ENCODE measurements at regions not wholly inside any gene's neighbourhood (a gene's known extent, or its start where the extent isn't known, plus 50 kb on each side); places are given as distances from the start of the nearest gene placed in this dataset.

DNA sequence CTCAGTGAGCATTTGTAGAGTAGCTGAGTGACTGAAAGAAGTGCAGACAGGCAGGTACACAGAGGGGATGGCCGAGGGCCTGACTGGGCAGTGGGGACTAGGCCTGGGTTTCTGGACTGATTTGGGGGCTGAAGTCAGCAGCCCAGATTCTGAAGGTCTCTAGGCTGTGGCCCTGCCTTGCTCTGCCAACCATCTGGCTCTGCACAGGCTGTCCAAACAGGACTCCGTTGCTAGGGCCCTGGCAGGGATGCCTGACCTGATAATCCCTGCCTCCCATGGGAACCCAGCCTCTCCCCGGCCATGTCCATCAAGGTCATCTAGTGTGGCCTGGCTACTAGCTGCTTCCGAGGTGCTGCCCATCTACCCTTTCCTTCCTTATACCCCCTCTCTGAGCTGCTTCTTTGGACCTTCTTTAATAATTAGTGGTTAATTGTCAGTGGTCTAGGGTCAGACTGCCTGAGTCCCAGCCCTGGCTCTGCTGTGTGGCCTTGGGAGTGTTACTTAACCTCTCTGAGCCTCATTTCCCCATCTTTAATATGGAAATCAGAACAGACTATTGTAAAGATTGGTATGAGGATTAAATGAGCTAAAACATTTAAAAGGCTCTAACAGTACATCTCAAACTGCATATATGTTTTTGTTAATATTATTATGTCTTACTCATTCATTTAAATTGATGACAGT lies 137.9 kb downstream of the VEGFA start:
- Histone ChIP-seq H3K27ac (ENCODE audit: low read depth, low read length) (no peak overlapping the region), H3K36me3 (ENCODE audit: control insufficient read depth, insufficient read depth, low read length) (no peaks in the 10 kb centered on the region), H3K4me3 (ENCODE audit: low read depth, low read length) (no peak overlapping the region), H3K4me1 (ENCODE audit: control insufficient read depth, insufficient read depth, low read length) (peaks cover 23% of the 10 kb centered on the region), H3K9me3 (ENCODE audit: control insufficient read depth, insufficient read depth, low read length) (no peaks in the 10 kb centered on the region), H3K9ac (ENCODE audit: low read depth, low read length) (no peak overlapping the region), H3K27me3 (ENCODE audit: control insufficient read depth, insufficient read depth, low read length) (no peaks in the 10 kb centered on the region)

DNA sequence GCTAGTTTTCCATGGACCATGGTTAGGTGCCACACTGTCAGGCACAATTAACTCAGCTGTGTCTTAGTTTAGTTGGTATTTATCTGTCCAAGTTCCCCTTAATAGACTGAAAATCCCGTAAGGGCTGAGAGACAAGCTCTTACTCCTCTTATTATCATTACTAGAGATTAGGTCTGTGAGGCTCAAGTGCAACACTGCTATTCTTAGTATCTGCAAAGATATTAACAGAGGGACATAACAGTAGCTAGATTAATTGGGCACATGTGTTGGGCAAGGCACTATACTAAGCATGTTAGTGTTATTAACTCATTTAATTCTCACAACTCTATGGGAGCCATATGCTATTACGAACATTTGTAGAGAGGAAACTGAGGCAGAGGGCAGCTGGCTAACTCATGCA lies 137.3 kb downstream of the VEGFA start:
- no peak overlapping the region for H3K4me3 ChIP-seq (ENCODE audit: low read depth, low read length)
- H3K27me3 ChIP-seq (ENCODE audit: control insufficient read depth, insufficient read depth, low read length), result no peaks in the 10 kb centered on the region
- no peak overlapping the region for H3K9ac ChIP-seq (ENCODE audit: low read depth, low read length)
- no peaks in the 10 kb centered on the region for H3K36me3 ChIP-seq (ENCODE audit: control insufficient read depth, insufficient read depth, low read length)
- no peaks in the 10 kb centered on the region for H3K9me3 ChIP-seq (ENCODE audit: control insufficient read depth, insufficient read depth, low read length)
- H3K4me1 ChIP-seq (ENCODE audit: control insufficient read depth, insufficient read depth, low read length), result peaks cover 23% of the 10 kb centered on the region
- no peak overlapping the region for H3K27ac ChIP-seq (ENCODE audit: low read depth, low read length)

DNA sequence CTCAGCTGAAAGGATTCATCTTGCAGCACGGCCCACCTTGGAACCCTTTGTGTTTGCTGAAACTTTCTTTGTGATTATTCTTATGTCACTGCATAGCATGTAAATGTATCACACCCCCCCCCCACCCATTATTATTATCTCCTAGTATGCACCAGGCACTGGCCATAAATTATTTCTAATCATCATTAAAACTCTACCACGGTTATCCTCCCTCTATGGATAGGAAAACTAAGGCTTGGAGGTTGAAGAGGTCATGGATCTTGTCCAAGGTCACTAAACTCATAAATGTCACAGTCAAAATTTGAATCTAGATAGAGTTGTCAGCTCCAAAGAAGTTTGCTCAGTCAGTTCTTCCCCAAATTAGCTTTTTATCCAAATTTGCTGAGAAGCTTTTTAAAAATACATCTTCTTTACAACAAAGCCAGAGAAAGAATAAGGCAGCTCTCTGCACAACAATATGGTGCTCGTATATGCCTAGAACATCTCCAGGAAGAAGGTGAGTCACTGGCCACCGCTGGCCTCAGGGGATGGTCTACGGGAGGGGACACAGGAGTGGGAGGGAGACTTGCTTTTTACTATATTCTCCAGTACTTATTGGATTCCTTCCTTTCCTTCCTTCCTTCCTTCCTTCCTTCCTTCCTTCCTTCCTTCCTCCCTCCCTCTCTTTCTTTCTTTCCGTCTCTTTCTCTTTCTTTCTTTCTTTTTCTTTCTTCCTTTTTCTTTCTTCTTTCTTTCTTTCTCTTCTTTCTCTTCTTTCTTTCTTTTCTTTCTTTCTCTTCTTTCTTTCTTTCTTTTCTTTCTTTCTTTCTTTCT lies 134.5 kb downstream of the VEGFA start:
- no peak overlapping the region for H3K27ac ChIP-seq (ENCODE audit: low read depth, low read length)
- H3K9me3 ChIP-seq (ENCODE audit: control insufficient read depth, insufficient read depth, low read length), result no peaks in the 10 kb centered on the region

DNA sequence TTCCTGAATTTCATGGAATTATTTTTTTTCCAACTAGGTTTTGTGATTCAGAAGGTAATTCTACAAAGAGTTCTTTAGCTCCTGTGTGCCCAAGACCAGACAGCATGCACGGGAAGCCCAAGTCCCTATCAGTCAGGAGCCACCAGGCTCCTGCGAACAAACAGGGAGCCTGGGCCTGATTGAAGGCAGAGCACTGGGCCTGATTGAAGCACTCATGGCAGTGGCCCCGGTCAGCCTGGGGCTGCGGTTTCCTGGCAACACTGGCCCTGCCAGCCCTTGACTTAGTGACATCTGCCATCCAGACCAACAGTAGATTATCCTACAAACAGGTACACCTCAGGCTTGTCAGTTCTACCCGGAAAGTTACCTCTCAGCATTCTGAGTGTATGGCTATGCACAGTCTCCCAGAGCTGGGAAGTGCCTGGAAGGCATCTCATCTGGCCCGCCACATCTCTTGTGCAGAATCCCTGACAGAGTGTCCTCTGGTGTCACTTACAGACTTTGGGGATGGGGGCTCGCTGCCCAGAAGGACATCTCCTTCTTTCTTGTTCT lies 133.8 kb downstream of the VEGFA start:
- Histone ChIP-seq H3K4me1 (ENCODE audit: control insufficient read depth, insufficient read depth, low read length) (peaks cover under 1% of the 10 kb centered on the region; the same call in 1 of the 2 replicates), H3K27me3 (ENCODE audit: control insufficient read depth, insufficient read depth, low read length) (no peaks in the 10 kb centered on the region), H3K36me3 (ENCODE audit: control insufficient read depth, insufficient read depth, low read length) (no peaks in the 10 kb centered on the region), H3K9me3 (ENCODE audit: control insufficient read depth, insufficient read depth, low read length) (no peaks in the 10 kb centered on the region), H3K9ac (ENCODE audit: low read depth, low read length) (no peak overlapping the region), H3K27ac (ENCODE audit: low read depth, low read length) (no peak overlapping the region), H3K4me3 (ENCODE audit: low read depth, low read length) (no peak overlapping the region)

More for the DNA sequence above, 134.5 kb downstream of the VEGFA start:
- Histone ChIP-seq H3K36me3 (ENCODE audit: control insufficient read depth, insufficient read depth, low read length) (no peaks in the 10 kb centered on the region), H3K4me1 (ENCODE audit: control insufficient read depth, insufficient read depth, low read length) (peaks cover 7% of the 10 kb centered on the region), H3K9ac (ENCODE audit: low read depth, low read length) (no peak overlapping the region), H3K4me3 (ENCODE audit: low read depth, low read length) (no peak overlapping the region), H3K27me3 (ENCODE audit: control insufficient read depth, insufficient read depth, low read length) (no peaks in the 10 kb centered on the region)

DNA sequence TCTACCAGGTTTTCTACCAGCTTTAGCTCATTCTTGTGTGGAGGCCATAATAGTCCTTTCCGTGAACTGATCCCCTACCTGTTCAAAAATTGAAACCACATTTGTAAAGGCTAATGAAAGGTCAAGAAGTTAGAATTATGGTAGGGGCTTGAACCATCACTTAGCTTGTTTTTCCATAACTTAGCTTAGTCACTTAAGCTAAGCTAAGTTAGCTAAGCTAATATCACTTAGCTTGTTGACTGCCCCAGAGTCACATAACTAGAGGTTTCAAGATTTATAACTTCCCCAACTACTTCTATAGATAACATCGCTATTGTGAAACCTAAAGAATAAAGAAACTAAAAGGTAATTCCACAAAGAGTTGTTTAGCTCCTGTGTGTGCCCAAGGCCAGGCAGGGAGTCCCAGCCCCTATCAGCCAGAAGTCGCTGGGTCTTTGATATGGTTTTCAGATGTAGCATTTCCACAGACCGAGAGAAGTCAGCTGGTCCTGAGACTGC lies 131.8 kb downstream of the VEGFA start:
- H3K9ac ChIP-seq (ENCODE audit: low read depth, low read length), result no peak overlapping the region
- no peak overlapping the region for H3K27ac ChIP-seq (ENCODE audit: low read depth, low read length)
- H3K9me3 ChIP-seq (ENCODE audit: control insufficient read depth, insufficient read depth, low read length), result no peaks in the 10 kb centered on the region
- H3K36me3 ChIP-seq (ENCODE audit: control insufficient read depth, insufficient read depth, low read length), result no peaks in the 10 kb centered on the region
- H3K4me1 ChIP-seq (ENCODE audit: control insufficient read depth, insufficient read depth, low read length), result no peaks in the 10 kb centered on the region
- no peaks in the 10 kb centered on the region for H3K27me3 ChIP-seq (ENCODE audit: control insufficient read depth, insufficient read depth, low read length)
- H3K4me3 ChIP-seq (ENCODE audit: low read depth, low read length), result no peak overlapping the region

DNA sequence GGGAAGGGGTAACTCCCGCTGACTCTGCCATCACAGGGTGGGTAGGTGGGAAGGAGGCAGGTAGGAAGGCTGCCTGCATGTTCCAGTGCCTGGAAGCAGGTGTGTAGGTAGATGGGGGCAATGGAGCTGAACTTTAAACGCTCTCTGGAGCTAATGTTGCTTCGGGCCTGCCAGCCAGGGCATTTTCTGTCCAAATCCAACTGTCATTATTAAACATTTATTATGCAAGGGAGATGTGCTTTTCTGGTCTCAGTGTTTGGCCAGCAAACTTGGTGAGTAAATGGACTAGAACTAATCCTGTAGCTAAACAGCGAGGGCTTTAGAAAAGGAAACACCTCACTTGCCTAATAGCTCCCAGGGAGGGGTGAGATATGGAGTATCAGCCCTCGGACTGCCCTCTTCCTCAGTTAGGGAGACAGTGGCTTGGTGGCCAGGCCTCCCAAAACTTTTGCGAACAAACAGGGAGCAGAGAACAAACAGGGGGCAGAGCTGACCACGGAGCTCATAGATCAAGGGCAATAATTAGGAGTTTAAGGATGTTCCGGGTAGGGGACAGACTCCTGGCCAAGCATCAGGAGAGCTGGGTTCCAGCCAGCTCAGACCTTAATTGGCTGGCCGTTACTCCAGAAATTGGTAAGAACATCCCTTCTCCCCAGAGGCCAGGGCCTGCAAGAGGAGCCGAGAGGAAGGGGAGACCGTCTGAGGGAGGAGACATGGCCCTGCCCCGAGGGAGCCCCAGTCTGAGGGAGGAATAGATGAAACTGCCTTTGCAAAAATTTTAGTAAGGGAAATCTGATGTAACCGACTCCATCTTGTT lies 131.1 kb downstream of the VEGFA start:
- Histone ChIP-seq H3K27me3 (ENCODE audit: control insufficient read depth, insufficient read depth, low read length) (no peaks in the 10 kb centered on the region), H3K4me1 (ENCODE audit: control insufficient read depth, insufficient read depth, low read length) (no peaks in the 10 kb centered on the region), H3K9me3 (ENCODE audit: control insufficient read depth, insufficient read depth, low read length) (no peaks in the 10 kb centered on the region), H3K36me3 (ENCODE audit: control insufficient read depth, insufficient read depth, low read length) (no peaks in the 10 kb centered on the region), H3K9ac (ENCODE audit: low read depth, low read length) (0 out of 2 replicates have a peak overlapping the region, but pooled peaks have one; percentile 23), H3K27ac (ENCODE audit: low read depth, low read length) (no peak overlapping the region), H3K4me3 (ENCODE audit: low read depth, low read length) (no peak overlapping the region)

DNA sequence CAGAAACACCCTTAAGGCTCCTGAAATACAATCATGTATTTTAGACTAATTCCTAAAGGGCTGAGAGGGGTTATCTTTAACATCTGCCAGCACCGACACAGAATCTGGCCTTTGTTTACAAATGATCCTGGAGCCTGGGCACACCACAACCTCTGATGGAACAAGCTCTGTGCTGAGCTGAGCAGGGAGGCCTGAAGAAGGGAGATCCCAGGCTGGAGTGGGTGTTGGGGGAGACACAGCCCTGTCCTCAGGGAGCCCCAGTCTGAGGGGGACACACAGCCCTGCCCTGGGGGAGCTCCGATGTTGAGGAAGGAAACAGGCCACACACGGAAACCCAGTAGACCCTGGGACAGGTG lies 130.5 kb downstream of the VEGFA start:
- H3K27me3 ChIP-seq (ENCODE audit: control insufficient read depth, insufficient read depth, low read length), result no peaks in the 10 kb centered on the region
- H3K9ac ChIP-seq (ENCODE audit: low read depth, low read length), result no peak overlapping the region
- H3K4me3 ChIP-seq (ENCODE audit: low read depth, low read length), result no peak overlapping the region
- H3K4me1 ChIP-seq (ENCODE audit: control insufficient read depth, insufficient read depth, low read length), result no peaks in the 10 kb centered on the region
- H3K27ac ChIP-seq (ENCODE audit: low read depth, low read length), result no peak overlapping the region
- H3K9me3 ChIP-seq (ENCODE audit: control insufficient read depth, insufficient read depth, low read length), result no peaks in the 10 kb centered on the region
- H3K36me3 ChIP-seq (ENCODE audit: control insufficient read depth, insufficient read depth, low read length), result no peaks in the 10 kb centered on the region

DNA sequence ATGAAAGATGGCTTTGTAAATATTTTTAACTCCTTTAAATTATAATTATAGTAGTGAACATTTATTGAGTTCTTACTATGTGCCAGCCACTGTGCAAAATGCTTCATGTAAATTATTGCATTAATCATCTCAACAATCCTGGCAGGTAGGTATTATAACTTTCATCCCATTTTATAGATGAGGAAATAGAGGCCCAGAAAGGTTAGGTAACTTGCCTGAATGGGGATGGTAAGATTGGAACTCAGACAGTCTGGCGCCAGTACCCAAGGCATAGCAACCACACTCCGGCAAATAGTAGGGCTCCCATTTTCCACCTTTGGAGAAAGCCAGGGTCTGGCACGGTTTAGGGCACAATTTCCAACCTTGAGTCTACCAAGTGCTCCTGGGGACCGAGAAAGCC lies 129.8 kb downstream of the VEGFA start:
- H3K27ac ChIP-seq (ENCODE audit: low read depth, low read length), result no peak overlapping the region
- H3K36me3 ChIP-seq (ENCODE audit: control insufficient read depth, insufficient read depth, low read length), result no peaks in the 10 kb centered on the region
- H3K4me1 ChIP-seq (ENCODE audit: control insufficient read depth, insufficient read depth, low read length), result no peaks in the 10 kb centered on the region
- H3K9ac ChIP-seq (ENCODE audit: low read depth, low read length), result no peak overlapping the region
- no peak overlapping the region for H3K4me3 ChIP-seq (ENCODE audit: low read depth, low read length)
- H3K27me3 ChIP-seq (ENCODE audit: control insufficient read depth, insufficient read depth, low read length), result no peaks in the 10 kb centered on the region
- H3K9me3 ChIP-seq (ENCODE audit: control insufficient read depth, insufficient read depth, low read length), result no peaks in the 10 kb centered on the region

DNA sequence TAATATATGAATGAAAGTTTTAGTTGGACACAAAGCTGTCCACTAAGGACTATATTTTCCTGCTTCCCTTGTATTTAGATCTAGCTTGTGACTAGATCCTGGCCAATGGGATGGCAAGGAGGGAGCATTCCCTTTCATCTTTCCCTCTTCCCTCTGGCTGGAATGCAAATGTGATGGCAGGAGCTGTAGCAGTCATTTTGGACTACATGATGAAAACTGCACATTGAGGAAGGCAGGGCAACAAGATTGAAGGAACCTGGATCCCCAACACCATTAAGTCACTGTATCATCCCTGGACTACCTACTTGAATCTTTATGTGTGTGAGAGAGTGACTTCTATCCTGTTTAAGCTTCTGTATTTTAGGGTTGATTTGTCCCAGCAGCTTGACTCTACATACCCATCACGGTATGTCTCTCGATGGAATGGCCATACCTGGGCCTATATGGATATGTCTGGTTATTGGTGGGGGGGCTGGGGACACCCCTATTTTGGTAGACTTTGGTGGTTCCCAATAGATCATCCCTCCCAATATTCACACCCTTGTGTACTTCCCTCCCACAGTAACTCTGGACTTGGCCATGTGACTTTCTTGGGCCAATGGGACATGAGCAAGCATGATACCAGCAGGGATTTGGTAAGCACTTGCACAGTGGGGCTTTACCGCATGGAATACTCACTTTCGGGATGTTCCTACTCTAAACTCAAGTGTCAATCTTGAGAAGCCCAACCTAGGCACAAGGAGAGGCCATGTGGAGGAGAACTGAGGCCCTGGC lies 128.5 kb downstream of the VEGFA start:
- no peaks in the 10 kb centered on the region for H3K27me3 ChIP-seq (ENCODE audit: control insufficient read depth, insufficient read depth, low read length)
- H3K4me1 ChIP-seq (ENCODE audit: control insufficient read depth, insufficient read depth, low read length), result no peaks in the 10 kb centered on the region
- no peak overlapping the region for H3K4me3 ChIP-seq (ENCODE audit: low read depth, low read length)
- H3K9ac ChIP-seq (ENCODE audit: low read depth, low read length), result no peak overlapping the region
- H3K9me3 ChIP-seq (ENCODE audit: control insufficient read depth, insufficient read depth, low read length), result no peaks in the 10 kb centered on the region
- no peaks in the 10 kb centered on the region for H3K36me3 ChIP-seq (ENCODE audit: control insufficient read depth, insufficient read depth, low read length)
- no peak overlapping the region for H3K27ac ChIP-seq (ENCODE audit: low read depth, low read length)

DNA sequence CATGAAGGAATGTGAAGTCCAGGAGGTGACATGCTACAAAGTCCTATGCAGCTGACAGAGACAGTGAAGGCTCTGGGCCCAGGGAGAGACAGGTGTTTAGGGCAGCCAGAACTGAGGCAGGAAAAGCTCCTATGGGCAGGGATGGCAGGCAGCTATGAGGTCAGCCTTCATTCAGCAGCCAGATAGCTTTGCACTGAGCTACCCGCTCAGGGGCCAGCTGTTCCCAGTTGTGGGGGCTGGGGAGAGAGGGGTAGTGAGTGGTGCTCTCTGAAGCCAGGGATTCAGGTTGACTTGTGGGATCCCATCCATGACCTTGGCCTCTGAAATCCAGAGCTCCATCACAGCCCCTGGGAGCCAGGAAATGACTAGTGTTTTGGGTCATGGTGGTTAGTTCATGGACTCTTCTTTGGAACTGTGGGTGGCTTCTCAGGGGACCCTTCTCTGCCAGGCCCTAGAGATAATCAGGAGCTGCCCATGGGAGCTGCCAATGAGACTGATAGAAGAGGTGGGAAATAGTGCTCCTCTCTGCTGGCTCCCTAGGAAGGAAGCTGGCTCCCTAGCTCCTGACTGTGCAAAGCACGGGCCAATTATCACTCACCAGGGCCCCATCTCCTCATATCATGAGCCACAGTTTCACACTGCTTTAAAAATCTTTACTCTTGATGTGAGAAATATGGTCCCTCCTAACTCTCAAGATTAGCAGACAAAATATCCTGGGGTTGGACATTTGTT lies 127.7 kb downstream of the VEGFA start:
- no peak overlapping the region for H3K4me3 ChIP-seq (ENCODE audit: low read depth, low read length)
- H3K27ac ChIP-seq (ENCODE audit: low read depth, low read length), result no peak overlapping the region
- H3K9ac ChIP-seq (ENCODE audit: low read depth, low read length), result no peak overlapping the region
- no peaks in the 10 kb centered on the region for H3K27me3 ChIP-seq (ENCODE audit: control insufficient read depth, insufficient read depth, low read length)
- no peaks in the 10 kb centered on the region for H3K36me3 ChIP-seq (ENCODE audit: control insufficient read depth, insufficient read depth, low read length)
- H3K9me3 ChIP-seq (ENCODE audit: control insufficient read depth, insufficient read depth, low read length), result no peaks in the 10 kb centered on the region
- H3K4me1 ChIP-seq (ENCODE audit: control insufficient read depth, insufficient read depth, low read length), result no peaks in the 10 kb centered on the region; the same call in 1 of the 2 replicates

Data from HUES48 (cell line).